Mucosa of stomach (tissue), 1 donor: ENCODE measurements at regions not wholly inside any gene's neighbourhood (a gene's known extent, or its start where the extent isn't known, plus 50 kb on each side); places are given as distances from the start of the nearest gene placed in this dataset.

Source experiments
- H3K27me3 ChIP-seq: one replicate; pipeline ENCODE4 v1.7.0; 2013; ENCODE audit warnings: mild to moderate bottlenecking, low read length; ENCODE audit not compliant: control insufficient read depth, insufficient read depth
- H3K36me3 ChIP-seq: one replicate; pipeline ENCODE4 v1.7.0; 2013; ENCODE audit warnings: low read length; ENCODE audit not compliant: control insufficient read depth, insufficient read depth
- H3K4me1 ChIP-seq: one replicate; pipeline ENCODE4 v1.7.0; 2013; ENCODE audit warnings: mild to moderate bottlenecking, low read length; ENCODE audit not compliant: control insufficient read depth, insufficient read depth
- H3K4me3 ChIP-seq: one replicate; pipeline ENCODE4 v1.7.0; 2013; ENCODE audit warnings: low read length
- H3K9ac ChIP-seq: one replicate; pipeline ENCODE4 v1.7.0; 2013; ENCODE audit warnings: mild to moderate bottlenecking, low read length, moderate library complexity
- H3K9me3 ChIP-seq: one replicate; pipeline ENCODE4 v1.7.0; 2013; ENCODE audit warnings: mild to moderate bottlenecking, low read length, moderate library complexity; ENCODE audit not compliant: control insufficient read depth
- donor health status: Pancreatic carcinoma.

DNA sequence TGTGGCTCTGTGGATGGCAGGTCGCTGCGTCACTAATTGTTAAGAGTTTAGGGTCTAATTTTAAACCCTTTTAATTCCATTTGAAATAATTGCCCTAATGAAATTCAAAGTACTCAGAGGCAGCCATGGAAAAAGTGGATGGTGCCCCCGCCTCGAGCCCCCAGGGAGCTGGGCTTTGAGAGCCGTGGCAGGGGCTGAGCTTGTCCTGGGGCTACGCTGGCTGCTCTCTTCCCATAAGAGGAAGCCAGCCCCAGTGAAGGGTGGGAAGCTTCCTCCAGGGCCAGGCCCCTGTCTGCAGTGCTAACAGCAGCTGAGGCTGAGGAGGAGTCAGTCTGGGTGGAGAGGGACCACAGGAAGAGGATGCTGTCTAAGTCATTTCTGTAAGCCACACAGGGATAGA is 315.0 kb upstream of the POU3F1 start:
- Histone ChIP-seq H3K9ac (no peak overlapping the region), H3K4me3 (no peak overlapping the region), H3K4me1 (no peaks in the 10 kb centered on the region), H3K36me3 (no peaks in the 10 kb centered on the region), H3K27me3 (no peaks in the 10 kb centered on the region), H3K9me3 (no peaks in the 10 kb centered on the region)

DNA sequence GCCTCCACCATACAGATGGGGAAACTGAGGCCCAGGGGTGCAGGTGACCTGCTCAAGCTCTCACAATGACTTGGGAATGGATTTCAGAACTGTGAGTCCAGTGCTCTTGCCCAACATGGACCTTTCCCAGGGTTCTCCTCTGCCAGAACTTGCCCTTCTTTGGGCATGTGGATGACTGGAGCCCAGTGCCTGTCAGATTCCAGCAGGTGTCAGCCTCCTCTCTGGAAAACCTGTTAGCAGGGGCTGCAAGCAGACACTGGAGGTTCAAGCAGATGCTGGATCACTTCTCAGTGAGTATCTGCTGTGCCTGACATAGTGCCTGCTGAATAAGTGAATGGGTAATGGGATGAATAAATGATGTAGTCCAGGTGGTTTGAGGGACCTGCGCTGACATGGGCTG is 314.2 kb upstream of the POU3F1 start:
- H3K9me3 ChIP-seq: no peaks in the 10 kb centered on the region

DNA sequence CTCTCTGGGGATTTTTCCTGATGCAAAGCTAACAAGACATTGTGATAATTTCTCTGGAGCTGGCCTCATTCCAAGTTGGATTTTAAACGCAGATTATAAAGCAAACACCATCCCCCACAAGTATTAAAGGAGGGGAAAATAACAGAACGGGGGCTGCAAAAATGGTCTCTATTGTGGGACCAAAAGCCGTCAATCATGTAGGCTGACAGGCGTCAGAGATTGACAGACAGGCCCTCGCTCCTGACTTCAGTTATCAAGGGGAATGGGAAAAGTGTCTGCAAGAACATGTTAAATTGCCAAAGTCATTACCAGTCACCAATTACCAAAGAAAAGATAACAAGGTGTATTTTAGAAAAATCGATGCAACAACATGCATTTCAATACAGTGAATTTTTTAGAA is 307.4 kb upstream of the POU3F1 start:
- Histone ChIP-seq H3K9me3 (no peaks in the 10 kb centered on the region), H3K27me3 (no peaks in the 10 kb centered on the region), H3K36me3 (no peaks in the 10 kb centered on the region), H3K4me1 (no peaks in the 10 kb centered on the region), H3K9ac (no peak overlapping the region), H3K4me3 (no peak overlapping the region)

More for the DNA sequence above, 314.2 kb upstream of the POU3F1 start:
- Histone ChIP-seq H3K4me1 (no peaks in the 10 kb centered on the region), H3K9ac (no peak overlapping the region), H3K4me3 (no peak overlapping the region), H3K36me3 (no peaks in the 10 kb centered on the region), H3K27me3 (no peaks in the 10 kb centered on the region)

DNA sequence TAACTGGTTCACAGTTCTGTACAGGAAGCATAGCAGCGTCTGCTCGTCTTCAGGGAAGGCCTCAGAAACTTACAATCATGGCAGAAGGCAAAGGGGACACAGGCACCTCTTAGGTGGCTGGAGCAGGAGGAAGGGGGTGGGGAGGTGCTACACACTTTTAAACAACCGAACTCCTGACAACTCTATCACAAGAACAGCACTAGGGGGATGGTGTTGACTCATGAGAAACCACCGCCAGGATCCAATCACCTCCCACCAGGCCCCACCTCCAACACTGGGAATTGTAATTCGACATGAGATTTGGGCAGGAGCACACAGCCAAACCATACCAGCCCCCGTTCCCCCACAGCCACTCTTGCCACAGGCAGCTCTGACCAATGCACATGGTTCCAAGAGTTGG is 306.3 kb upstream of the POU3F1 start:
- Histone ChIP-seq H3K27me3 (no peaks in the 10 kb centered on the region), H3K36me3 (no peaks in the 10 kb centered on the region), H3K9me3 (no peaks in the 10 kb centered on the region), H3K9ac (no peak overlapping the region), H3K4me3 (no peak overlapping the region), H3K4me1 (no peaks in the 10 kb centered on the region)

DNA sequence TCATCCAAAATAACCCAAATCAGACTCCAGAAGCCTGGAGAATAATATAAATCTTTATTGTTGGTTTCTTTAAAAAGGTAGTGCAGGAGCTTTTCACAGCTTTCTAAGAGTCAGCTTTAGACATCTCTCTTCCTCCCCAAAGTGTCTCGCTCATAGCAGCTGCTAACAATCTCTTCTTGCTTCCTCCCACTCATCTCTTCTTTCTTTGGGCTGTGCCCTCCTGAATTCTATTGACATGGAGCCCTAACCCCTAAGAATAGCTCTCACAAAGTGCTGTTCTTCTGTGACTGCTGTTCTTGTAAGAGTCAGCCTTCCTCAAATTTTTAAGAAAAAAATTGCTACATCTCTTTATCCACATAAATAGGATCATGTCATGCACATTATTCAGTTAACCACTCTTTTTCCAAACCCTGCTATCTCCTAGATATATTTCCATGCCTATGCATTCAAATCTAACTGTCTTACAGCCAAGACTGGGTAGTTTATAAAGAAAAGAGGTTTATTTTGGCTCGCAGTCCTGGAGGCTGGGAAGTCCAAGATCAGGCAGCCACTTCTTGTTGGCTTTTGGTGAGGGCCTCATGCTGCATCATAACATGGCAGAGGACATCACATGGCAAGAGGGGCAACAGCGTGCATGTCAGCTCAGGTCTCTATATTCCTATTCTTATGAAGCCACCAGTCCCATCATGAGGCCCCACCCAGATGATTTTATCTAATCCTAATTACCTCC is 301.0 kb upstream of the POU3F1 start:
- Histone ChIP-seq H3K9me3 (no peaks in the 10 kb centered on the region), H3K4me3 (no peak overlapping the region), H3K36me3 (no peaks in the 10 kb centered on the region), H3K9ac (no peak overlapping the region), H3K4me1 (no peaks in the 10 kb centered on the region), H3K27me3 (no peaks in the 10 kb centered on the region)

DNA sequence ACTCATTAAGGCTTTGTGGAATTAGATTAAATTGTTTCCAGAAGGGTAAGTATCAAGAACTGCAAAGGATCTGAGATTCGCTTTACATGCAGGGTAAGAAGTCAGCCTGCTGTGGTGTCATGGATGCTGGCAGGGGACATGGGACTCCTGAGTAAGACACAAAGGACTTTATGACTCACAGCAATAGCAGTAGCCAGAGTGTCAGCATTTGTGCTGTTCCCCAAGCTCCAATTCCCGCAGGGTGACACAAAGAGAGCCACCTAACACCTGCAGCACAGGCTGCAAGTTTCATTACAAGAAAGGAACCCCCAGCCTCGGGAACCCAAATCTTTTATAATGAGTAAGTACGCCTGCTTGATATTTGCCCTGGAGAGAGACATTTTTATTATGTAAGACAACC is 298.1 kb upstream of the POU3F1 start:
- no peaks in the 10 kb centered on the region for H3K9me3 ChIP-seq
- H3K4me3 ChIP-seq: no peak overlapping the region
- H3K27me3 ChIP-seq: no peaks in the 10 kb centered on the region
- H3K4me1 ChIP-seq: no peaks in the 10 kb centered on the region
- no peak overlapping the region for H3K9ac ChIP-seq
- no peaks in the 10 kb centered on the region for H3K36me3 ChIP-seq

DNA sequence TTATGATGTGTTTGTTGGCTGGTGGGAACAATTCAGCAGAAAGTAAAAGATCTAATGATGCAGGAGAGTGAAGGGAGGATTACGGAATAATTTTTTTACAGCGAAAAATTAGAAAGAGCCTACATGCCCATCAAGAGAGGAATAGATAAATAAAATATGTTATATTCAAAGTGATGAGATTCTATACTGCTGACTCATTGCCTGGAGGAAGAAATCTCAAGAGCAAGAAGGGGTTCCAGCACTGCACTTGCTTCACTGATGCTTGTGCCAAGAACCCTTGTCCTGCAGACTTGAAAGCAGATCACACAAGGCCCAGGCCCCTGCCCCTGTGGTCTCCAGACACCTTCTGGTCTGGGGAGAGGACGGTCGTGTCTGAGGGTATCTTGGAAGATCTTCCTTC is 295.1 kb upstream of the POU3F1 start:
- Histone ChIP-seq H3K36me3 (no peaks in the 10 kb centered on the region), H3K4me1 (no peaks in the 10 kb centered on the region), H3K4me3 (no peak overlapping the region), H3K27me3 (no peaks in the 10 kb centered on the region), H3K9me3 (no peaks in the 10 kb centered on the region), H3K9ac (no peak overlapping the region)

DNA sequence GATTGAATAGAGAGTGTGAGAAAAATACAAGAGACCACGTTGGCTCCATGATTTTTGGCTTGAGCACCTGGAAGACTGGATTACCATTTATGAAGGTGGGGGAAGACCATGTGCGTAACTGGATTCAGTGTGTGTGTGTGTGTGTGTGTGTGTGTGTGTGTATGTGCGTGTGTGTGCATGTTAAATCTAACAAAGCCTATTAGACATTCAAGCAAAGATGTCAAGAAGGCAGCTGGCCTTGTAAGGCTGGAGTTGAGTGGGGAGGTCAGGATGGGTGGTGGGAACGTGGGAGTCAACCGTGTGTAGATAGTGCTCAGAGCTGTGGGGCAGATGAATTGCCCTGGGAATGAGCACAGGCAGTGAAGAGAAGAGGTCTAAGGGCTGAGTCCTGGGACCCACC is 293.8 kb upstream of the POU3F1 start:
- Histone ChIP-seq H3K9me3 (no peaks in the 10 kb centered on the region), H3K36me3 (no peaks in the 10 kb centered on the region), H3K4me1 (no peaks in the 10 kb centered on the region), H3K27me3 (no peaks in the 10 kb centered on the region), H3K4me3 (no peak overlapping the region), H3K9ac (no peak overlapping the region)

DNA sequence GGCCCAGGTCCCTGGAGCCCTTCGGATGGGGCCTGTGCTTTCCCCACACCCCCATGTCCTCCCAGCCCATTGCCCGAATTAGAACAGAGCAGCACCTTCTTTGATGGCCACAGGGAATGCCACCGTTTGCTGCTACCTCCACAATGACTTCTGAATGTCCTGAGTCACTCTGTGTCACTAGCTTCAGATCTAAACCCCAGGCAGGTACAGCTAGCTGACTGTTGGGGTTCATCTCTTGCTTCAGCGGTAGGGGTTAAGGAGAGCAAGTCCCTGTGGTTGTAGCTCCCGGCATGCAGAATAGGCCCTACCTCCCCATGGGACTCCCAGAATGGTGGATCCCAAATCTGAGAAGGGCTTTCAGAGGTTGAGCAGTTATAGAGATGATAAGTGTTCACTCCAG is 291.1 kb upstream of the POU3F1 start:
- Histone ChIP-seq H3K27me3 (no peaks in the 10 kb centered on the region), H3K9ac (no peak overlapping the region), H3K36me3 (no peaks in the 10 kb centered on the region), H3K9me3 (no peaks in the 10 kb centered on the region), H3K4me1 (no peaks in the 10 kb centered on the region), H3K4me3 (no peak overlapping the region)

DNA sequence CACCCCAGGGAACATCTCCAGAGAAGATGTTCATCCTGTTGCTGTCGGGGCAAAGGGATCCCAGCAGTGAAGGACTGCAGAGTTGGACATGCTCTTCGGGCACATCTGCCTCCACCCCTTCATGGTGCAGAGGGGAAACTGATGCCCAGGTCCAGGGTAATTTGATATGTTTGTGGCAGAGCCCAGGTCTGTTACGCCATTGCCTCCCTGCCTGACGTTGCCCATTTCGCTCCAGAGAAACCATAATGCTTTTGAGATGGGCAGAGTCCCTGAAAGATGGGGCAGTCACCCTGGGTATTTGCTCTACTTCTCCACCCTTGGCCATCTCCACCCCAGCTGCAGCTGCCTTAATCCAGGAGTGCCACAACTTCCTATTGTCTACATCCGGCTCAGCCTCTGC is 290.4 kb upstream of the POU3F1 start:
- H3K27me3 ChIP-seq: no peaks in the 10 kb centered on the region
- no peak overlapping the region for H3K4me3 ChIP-seq
- no peaks in the 10 kb centered on the region for H3K36me3 ChIP-seq
- H3K4me1 ChIP-seq: no peaks in the 10 kb centered on the region
- no peaks in the 10 kb centered on the region for H3K9me3 ChIP-seq
- H3K9ac ChIP-seq: no peak overlapping the region

DNA sequence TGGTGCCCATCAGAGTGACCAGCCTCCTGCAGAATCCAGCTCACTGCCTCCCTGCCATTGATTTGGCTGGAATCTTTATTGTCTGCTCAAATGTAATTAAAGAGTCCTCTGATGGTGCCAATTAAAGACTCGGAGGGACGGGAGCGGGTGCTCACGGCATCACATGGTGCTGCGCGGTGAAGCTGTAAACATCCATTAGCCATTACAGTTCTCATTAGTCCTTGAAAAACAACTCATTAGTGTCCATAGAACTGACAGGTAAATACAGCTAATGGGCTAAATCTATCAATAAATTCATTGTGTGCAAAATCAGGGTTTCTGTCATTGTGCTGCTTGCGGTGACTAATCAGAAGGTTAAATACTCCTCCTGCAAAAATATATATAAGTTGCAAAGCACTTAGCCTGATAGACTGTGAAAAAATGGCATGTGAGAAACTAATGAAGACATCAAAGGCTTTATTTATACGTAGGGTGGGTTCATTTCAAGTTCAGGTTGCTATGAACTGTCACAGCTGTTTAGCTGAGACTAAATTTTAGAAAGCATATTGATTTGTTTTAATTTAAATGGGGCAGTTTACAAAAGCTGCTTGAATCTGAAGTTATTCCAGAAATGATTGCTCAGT is 289.8 kb upstream of the POU3F1 start:
- no peaks in the 10 kb centered on the region for H3K9me3 ChIP-seq
- no peaks in the 10 kb centered on the region for H3K4me1 ChIP-seq
- no peak overlapping the region for H3K9ac ChIP-seq
- no peak overlapping the region for H3K4me3 ChIP-seq
- no peaks in the 10 kb centered on the region for H3K36me3 ChIP-seq
- H3K27me3 ChIP-seq: no peaks in the 10 kb centered on the region

DNA sequence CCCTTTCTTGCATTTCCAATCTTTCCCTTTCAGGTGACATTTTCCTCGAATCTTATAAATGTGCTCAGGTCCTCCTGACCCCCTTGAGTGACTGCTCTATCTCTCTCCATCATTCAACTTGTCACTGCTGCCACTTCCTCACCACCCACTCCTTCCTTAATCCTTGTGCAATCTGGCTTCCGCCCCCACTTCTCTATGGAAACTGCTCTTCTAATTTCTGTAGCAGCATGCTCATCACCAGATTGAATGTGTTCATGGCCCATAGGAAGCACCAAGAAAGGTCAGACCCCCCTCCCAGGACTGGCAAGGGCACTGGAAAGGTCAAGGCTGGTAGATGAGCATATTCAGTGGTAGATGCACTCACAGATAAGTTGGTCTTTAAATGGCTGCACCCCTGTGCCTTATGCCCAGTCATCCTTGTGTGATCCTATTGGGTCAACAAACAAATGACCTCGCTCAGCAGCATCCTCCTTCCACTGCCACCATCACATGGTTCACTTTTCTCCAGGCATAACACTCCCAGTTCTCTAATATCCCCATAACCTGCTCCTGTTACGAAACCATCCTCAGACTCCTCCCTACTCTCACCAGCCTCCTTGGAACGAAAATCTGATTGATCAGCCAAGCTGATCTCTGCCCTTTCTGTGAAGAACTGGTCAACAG is 288.5 kb upstream of the POU3F1 start:
- Histone ChIP-seq H3K36me3 (no peaks in the 10 kb centered on the region), H3K27me3 (no peaks in the 10 kb centered on the region), H3K9ac (no peak overlapping the region), H3K4me1 (no peaks in the 10 kb centered on the region), H3K4me3 (no peak overlapping the region), H3K9me3 (no peaks in the 10 kb centered on the region)
